HG02970 (cell line): ENCODE measurements at regions not wholly inside any gene's neighbourhood (a gene's known extent, or its start where the extent isn't known, plus 50 kb on each side); places are given as distances from the start of the nearest gene placed in this dataset.

ENCODE experiments used
- ATAC-seq: cut with Tn5 transposase; IDR thresholded peaks from one replicate; pipeline ENCODE4 v1.9.1; 2021; ENCODE audit warnings: mild to moderate bottlenecking, moderate library complexity, moderate number of reproducible peaks; ENCODE audit not compliant: unreplicated experiment, low FRiP score

DNA sequence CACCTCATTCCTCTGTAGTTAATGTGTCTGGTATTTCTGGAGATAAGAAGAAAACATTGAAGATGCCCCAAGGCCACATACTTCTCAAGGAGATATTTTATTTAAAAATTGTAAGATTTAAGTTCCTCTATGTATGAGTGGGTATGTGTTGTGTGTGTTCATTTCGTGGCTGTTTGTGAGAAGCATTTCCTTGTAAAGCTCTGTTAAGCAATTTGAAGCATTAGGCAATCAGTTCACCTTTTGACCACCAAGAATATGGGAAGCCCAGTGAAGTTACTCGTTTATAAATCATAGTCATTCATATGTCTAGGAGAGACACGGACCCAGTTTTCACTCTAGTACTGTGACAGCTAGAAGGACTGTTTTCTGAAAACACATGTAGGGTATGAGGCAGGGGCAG lies 717.6 kb upstream of the MAP3K7 start:
- ATAC-seq, result no peak

DNA sequence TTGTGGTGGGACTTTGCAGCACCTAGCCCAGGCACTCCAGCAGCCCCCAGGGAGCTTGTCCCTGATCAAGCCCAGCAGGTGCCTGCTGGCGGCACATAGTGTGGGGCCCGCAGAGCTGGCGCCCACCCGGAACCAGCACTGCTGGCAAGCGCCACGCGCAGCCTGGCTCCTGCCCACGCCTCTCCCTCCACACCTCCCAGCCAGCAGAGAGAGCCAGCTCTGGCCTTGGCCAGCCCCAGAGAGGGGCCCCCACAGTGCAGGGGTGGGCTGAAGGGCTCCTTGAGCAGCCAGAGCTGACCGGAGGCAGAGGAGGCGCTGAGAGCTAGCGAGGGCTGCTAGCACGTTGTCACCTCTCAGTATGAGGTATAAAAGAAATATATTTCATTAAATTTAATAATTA lies 716.5 kb upstream of the MAP3K7 start:
- ATAC-seq, result no peak

DNA sequence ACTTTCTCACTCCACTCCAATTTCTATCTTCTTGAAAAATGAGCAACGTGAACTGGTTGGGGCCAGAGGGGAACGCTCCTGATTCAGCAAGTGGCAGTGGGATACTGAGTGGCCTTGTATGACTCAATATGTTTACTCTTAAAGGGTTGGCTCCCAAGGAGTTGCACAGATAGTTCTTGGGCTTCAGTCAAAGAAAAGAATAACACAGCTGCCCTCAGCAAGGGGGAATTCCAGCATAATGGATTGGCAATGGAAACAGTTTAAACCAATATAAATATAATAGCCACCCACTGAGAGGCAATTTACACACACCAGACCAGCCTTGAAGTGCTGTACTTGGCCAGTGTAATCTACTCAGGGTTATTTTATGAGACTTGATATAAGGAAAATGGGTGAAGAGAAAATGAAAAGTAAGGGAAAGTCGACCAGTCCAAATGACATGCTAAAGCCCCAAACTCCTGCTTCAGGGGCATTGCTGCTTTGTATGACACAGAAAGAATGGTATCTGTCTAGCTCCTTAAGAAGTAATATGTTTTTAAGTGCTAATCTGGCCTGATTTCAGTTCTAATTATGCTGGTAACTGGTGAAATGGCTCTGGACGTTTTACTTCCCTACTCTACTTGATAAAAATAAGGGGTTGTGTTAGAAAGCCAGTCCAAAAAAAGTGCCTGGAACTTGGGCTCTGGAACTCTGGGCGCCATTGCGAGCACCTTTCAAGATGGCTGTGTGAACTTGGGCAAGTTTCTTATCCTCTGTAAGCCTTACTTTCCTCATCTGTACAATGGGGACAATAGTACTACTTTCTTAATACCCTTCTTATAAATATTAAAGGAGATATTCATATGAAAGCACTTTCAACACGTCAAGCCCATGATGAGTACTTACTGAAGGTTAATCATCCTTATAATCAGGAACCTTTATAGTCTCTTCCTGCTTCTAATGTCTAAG lies 712.9 kb upstream of the MAP3K7 start:
- ATAC-seq, result no peak

DNA sequence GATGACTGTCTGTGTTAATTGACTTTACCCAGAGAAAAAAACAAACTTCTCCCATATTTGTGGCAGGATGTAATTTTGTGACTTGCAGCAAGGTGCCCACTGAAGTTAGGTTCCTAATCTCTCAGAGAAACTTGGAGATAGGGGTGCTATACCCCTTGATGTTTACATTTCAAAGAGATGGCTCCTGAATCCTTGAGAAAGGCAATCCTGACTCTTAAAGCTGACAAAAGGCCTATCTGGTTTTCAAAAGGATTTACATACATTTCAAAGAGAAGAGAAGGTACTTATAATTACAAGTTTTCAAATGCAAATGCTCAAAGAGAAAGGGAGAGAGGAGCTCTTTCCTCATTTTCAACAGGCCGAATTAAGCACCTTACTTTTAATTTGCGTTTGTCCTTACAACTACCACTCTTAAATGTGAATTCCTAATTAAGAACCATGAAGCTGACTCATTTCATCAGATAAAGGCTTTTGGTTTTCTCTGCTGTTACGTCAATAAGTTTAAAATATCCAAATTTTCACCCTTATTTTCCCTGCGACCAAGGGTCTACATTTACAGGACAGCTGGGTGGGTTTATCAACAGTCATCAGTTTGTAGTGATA lies 711.8 kb upstream of the MAP3K7 start:
- no peak for ATAC-seq

DNA sequence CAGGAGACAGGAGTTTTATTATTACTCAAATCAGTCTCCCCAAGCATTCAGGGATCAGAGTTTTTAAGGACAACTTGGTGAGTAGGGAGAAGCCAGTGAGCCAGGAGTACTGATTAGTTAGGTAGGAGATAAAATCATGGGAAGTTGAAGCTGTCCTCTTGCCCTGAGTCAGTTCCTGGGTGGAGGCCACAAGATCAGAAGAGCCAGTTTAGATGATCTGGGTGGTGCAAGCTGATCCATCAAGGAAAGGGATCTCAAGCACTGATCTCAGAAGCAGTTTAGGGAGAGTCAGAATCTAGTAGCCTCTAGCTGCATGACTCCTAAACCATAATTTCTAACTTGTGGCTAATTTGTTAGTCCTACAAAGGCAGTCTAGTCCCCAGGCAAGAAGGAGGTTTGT lies 706.5 kb upstream of the MAP3K7 start:
- no peak for ATAC-seq

DNA sequence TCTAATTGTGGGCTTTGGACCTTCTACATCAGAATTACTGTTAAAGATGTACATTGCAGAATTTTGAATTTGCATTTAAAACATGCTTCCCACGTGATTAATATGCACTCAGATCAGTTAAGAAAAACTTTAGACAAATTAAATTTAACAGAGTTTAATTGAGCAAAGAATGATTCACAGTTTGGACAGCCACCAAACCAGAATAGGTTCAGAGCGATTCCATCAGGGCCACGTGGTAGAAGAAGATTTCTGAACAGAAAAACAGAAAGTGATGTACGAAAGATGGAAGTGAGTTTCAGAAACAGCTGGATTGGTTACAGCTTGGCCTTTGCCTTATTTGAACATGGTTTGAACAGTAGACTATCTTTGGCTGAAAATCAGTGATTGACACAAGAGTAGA lies 704.2 kb upstream of the MAP3K7 start:
- no peak for ATAC-seq

DNA sequence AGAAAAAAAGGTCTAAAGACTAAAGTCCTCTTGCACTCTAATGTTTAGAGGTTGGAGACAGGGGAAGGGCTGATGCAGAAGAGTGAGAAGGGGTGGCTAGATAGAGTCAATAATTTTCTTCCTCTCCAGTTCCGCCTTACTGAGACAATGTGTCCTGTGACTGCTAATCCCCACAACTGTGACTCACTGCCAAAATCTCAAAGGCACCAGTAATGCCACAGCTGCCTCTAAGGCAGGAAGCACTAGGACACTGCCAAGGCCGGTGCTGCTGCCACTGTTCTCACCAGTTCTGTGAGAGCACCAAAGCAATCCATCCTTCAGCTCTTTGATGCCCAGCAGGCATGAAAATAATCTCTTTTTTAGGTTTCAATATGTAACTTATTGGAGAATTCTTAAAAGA lies 701.9 kb upstream of the MAP3K7 start:
- no peak for ATAC-seq

DNA sequence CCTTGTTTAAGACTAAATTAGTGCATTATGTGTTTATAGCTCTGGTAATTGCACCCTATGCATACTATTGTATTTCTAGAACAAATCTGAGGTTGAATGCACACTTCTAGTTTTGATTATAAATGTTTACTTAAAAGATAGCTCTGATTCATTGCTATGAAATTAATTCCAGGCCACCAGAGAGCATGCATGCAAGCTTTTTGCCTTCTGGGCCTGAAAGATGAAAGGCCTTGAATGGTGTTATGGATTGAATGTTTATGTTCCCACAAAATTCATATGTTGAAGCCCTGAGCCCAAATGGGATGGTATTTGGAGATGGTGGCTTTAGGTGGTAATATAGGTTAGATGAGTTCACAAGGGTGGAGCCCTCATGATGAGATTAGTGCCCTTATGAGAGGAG lies 695.0 kb upstream of the MAP3K7 start:
- ATAC-seq, result no peak

DNA sequence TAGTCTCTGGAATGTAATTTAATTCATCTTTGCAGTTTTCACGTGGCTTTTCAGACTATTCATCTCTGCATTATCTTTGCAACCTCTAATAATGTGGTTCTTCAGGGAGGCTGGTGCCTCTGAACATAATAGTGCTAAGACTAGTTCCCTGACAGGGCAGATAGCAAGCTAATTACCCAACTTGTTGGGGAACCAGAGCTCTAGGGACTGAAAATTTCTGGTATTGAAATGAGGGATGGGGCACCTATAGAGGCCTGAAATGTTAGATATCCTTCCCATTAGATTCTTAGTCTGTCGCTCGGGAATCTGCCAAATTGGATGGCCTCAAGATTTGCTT lies 693.6 kb upstream of the MAP3K7 start:
- no peak for ATAC-seq

DNA sequence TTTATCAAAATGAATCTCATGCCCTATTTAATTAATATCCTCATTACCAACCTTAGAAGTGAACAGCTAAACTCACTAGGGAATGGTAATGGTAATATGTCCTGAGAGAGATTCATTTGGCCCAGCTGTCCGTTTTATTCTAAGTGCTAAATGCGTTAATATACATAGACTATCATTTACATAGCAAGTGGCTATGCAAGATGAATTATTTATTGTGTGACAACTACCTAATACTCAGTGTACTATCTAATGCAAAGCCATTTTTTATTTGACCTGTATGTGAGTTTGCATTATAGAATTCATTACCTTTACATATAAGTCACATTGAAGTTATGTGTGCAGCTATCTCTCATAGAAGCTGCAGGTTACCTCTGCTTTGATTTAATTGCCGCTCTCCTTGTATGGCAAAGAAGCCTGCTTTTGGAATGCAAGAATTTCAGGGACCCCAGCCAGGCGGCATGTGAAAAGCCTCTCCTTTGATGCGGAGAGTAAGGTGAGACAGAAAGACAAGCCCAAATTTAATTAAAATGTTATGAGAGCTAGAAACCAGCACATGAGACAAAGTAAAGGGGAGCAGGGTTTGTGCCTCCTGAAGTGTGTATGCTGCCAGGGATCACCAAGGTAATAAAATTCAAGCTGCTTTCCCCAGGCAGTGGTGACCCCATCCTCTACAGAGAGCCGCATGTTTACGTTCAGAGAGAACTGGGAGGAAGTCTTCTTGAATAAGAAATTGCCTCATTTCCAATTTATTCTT lies 693.0 kb upstream of the MAP3K7 start:
- ATAC-seq, result no peak

DNA sequence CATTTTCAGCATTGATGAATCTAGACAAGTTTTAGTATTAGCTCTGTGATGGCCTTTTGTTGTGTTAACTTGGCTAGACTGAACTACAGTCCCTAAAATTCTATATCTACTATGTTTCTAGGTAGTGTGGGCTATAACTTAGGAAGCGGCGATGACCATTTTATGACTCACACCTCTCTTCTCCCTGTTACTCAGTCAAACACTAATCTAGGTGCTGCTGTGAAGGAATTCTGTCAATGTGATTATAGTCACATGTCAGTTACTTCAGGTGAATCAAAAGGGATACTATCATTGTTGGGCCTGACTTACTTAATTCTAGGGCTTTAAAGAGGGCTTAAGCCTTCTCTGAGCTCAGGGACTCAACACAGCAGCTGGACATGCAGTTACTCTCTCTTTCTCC lies 691.5 kb upstream of the MAP3K7 start:
- no peak for ATAC-seq

DNA sequence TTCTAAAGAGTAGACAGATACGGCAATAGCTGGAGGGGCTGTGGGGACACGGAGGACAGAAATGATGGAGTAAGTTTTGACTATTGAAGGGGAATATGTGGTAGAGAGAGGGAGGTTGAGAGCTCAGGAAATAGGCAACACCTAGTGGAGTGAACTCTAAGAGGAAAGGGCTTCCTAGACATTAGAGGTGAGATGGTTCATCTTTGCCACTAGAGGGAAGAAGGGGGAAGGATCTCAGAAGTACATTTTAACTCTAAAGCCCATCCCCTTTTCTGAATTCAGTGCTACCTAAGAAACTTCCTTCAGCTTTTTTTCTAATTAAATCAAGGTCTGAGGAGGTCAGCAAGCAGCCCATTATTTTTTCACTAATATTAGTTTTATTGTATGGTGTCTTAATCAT lies 689.4 kb upstream of the MAP3K7 start:
- ATAC-seq, result no peak

DNA sequence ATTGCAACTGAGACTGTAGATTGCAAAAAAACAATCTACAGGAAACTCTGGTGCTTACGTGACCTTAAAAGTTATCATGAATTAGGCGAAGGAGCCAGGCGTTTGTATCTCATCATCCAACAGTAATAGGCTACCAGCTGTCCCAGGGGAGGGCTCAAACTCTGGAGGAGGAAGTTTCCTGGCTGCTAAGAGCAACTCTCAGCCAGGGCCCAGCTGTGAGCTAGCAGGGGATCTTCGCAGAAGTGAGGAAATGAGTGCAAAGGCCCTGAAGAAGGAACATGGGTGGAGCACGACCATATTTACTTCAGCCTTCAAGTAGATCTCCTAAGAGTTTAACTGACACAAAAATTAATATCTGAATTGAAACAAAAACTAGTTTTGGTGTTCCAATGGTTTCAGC lies 686.9 kb upstream of the MAP3K7 start:
- ATAC-seq, result no peak

DNA sequence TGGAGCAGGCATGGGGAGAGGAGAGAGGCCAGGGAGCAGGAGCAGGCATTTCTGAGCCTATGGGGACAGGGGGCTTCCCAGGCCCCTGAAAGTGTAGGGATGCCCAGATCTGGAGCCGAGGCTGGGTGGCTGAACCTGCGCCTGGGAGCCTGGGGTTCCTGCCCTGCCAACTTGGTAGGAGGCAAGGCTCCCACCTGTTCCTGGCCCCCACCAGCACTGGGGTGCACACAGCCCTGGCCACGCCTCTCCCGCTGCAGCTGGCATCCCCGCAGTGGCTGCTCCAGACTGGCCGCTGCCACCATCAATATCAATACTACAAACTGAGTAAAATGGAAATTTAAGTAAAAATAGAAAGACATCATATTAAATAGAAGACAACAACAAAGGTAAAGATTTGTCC lies 684.9 kb upstream of the MAP3K7 start:
- no peak for ATAC-seq

DNA sequence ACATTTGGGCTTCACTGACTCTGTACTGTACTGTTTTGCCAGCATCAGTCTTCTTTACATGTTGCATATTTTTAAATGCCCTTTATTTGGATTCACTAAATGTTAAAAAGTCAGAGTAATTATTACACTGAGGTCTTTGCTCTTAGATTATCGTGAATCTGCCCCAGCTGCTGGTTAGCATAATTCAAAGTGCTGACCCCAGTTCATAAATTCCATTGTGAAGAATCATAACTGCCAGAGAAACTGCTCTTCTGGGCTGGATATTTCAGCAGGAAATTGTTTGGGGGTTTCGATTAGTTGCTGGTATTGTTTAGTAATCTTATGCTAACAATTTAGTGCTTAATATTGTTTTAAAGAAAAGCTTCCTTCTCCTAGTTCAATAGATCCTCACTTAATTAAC lies 682.1 kb upstream of the MAP3K7 start:
- no peak for ATAC-seq

DNA sequence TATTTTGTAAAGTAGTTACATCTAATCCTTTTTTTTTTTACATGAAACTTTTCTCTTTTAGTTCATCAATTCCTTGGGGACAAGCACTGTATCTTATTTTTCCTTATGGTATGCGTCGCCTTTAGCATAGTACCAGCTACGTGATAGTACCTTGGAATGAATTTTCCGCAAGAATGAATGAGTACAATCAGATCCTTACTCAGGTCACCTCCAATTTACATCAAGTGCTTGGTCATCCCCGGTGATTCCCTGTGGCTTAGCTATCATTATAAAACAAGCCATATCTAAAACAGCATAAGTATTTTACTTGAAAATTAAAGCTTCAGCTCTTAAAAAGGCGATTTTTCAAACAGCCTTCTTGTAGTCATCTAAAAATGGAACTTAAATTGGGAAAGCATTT lies 680.4 kb upstream of the MAP3K7 start:
- no peak for ATAC-seq

DNA sequence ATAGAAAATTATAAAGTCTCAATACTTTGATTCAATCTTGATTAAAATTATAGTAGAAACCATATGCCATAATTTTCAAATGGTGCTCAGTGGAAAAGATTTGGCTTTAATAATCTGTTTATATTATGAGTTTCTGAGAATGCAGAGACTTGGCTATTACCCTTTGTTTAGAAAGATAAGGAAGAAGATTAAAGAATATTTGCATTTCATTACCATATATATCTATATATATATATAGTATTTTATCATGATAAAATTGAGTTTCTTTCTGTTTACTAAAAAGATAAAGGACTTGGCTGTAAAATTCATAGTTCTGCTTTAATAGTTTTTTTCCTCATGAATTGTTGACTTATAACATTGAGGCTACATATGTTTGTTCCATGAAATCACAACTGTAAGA lies 679.3 kb upstream of the MAP3K7 start:
- ATAC-seq, result no peak

DNA sequence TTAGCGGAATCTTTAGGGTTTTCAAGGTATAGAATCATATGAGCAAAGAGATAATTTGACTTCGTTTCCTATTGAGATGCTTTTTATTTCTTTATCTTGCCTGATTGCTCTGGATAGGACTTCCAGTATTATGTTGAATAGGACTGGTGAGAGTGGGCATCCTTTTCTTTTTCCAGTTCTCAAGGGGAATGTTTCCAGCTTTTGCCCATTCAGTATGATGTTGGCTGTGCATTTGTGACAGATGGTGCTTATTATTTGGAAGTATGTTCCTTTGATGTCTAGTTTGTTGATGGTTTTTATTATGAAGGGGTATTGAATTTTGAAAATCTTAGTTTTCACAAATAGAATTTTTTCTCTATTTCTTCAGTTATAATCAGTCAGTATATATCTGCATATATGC lies 656.6 kb upstream of the MAP3K7 start:
- no peak for ATAC-seq

DNA sequence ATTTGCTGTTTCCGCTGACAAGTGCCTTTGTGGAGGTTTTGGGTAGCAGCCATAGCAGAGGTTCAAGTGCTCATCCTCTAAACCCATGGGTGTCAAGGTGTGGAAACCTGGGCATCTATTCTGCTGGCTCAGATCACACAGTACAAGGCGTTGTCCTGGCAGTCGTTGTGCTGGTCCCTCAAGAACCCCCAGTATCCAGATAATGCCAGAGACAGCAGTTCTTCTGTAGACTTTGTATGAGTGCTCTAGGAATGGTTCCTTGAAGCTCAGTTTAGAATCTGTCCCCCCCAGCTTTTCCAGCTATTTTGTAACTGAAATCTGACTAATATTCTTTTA lies 655.7 kb upstream of the MAP3K7 start:
- ATAC-seq, result no peak

DNA sequence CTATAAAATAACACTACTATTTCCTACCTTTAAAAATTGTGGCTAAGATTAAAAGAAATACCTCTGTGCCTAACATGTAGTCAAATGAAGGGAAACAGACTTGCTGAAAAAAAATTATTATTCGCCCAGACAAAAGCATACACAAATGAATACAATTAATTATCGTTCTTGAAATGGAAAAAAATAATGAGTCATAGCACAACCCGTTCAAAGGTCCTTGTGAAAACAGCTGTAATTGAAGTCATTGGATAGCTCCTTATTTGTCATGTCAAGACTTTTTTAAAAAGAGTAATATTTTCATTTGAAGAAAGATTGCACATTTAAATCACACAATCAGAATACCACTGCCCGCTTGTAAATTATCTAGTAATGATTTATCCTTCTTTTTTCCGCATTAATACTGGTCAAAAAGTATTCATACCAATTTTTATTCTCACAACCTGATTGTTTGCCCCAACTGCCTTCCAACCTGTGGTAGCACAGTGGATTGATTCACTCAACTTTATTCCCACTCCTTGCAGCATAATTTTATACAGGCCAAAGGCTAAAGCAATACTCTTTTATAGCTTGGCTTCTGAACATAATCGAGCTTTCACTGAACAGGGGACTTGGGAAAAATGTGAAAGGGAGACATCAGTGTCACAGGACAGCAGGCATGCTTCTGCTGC lies 655.2 kb upstream of the MAP3K7 start:
- ATAC-seq, result no peak
